WTC11 (cell line): ENCODE measurements at regions not wholly inside any gene's neighbourhood (a gene's known extent, or its start where the extent isn't known, plus 50 kb on each side); places are given as distances from the start of the nearest gene placed in this dataset.

Experiments
- ATAC-seq: fragments of 200-7000 bp; cut with Tn5 transposase; 2 replicates; pipeline ENCODE4 v1.10.0; 2021; ENCODE audit warnings: mild to moderate bottlenecking, moderate library complexity
- CTCF ChIA-PET: fragments of 300-600 bp; sonication (Branson Sonifier 250); formaldehyde crosslinking; loops from one replicate; lab custom pipeline; 2021; ENCODE audit warnings: antibody characterized with exemption; lab: Charles Lee
- POLR2A ChIA-PET: fragments of 350-600 bp; sonication (Branson Sonifier 250); formaldehyde crosslinking; loops from one replicate; lab custom pipeline; 2021; ENCODE audit warnings: antibody characterized with exemption; lab: Charles Lee
- DNase-seq: peaks from one replicate; pipeline ENCODE4 v3.0.0; 2021; ENCODE audit warnings: low spot score
- H3K27ac Mint-ChIP-seq: 2 replicates; pipeline ENCODE4 v1.8.0; 2021; ENCODE audit warnings: mixed read lengths
- H3K27me3 Mint-ChIP-seq: 2 replicates; pipeline ENCODE4 v1.8.0; 2021; ENCODE audit warnings: low read depth, mild to moderate bottlenecking, moderate library complexity, mixed read lengths
- H3K36me3 Mint-ChIP-seq: 2 replicates; pipeline ENCODE4 v1.8.0; 2021; ENCODE audit warnings: mixed read lengths
- H3K4me1 Mint-ChIP-seq: 2 replicates; pipeline ENCODE4 v1.8.0; 2022; ENCODE audit warnings: mixed read lengths
- H3K4me3 Mint-ChIP-seq: 2 replicates; pipeline ENCODE4 v1.8.0; 2021; ENCODE audit warnings: mild to moderate bottlenecking, moderate library complexity, mixed read lengths
- H3K9me3 Mint-ChIP-seq: 2 replicates; pipeline ENCODE4 v1.8.0; 2021; ENCODE audit warnings: mixed read lengths
- AFF4 ChIP-seq: sonication (generic); formaldehyde crosslinking; IDR thresholded peaks from 2 replicates; pipeline ENCODE4 v1.8.1; 2023; ENCODE audit warnings: mild to moderate bottlenecking, missing genetic modification reagents, borderline replicate concordance
- CBFB ChIP-seq: sonication (generic); formaldehyde crosslinking; IDR thresholded peaks from 2 replicates; pipeline ENCODE4 v1.8.1; 2022; ENCODE audit warnings: mild to moderate bottlenecking, low read depth, missing genetic modification reagents
- CREB1 ChIP-seq: sonication (generic); formaldehyde crosslinking; IDR thresholded peaks from 2 replicates; pipeline ENCODE4 v1.8.0; 2023; ENCODE audit warnings: mild to moderate bottlenecking, missing genetic modification reagents
- CREM ChIP-seq: sonication (generic); formaldehyde crosslinking; IDR thresholded peaks from 2 replicates; pipeline ENCODE4 v1.8.1; 2022; ENCODE audit warnings: mild to moderate bottlenecking, missing genetic modification reagents, moderate library complexity
- ERG ChIP-seq: fragments of 250-450 bp; sonication (Bioruptor Pico); IDR thresholded peaks from 2 replicates; pipeline ENCODE4 v1.8.0; 2021; ENCODE audit warnings: mild to moderate bottlenecking
- ETV6 ChIP-seq: sonication (generic); formaldehyde crosslinking; IDR thresholded peaks from 2 replicates; pipeline ENCODE4 v1.8.1; 2022; ENCODE audit warnings: mild to moderate bottlenecking, missing genetic modification reagents
- FOXK1 ChIP-seq: sonication (generic); formaldehyde crosslinking; IDR thresholded peaks from 2 replicates; pipeline ENCODE4 v1.8.0; 2022; ENCODE audit warnings: mild to moderate bottlenecking, moderate library complexity, missing genetic modification reagents
- GRHL2 ChIP-seq: fragments of 250-450 bp; sonication (Bioruptor Pico); IDR thresholded peaks from 2 replicates; pipeline ENCODE4 v1.8.0; 2022; ENCODE audit warnings: mild to moderate bottlenecking, moderate library complexity; ENCODE audit not compliant: insufficient replicate concordance, severe bottlenecking
- MAX ChIP-seq: sonication (generic); formaldehyde crosslinking; IDR thresholded peaks from 2 replicates; pipeline ENCODE4 v1.8.0; 2022; ENCODE audit warnings: mild to moderate bottlenecking, missing genetic modification reagents
- RELA ChIP-seq: sonication (generic); formaldehyde crosslinking; IDR thresholded peaks from 2 replicates; pipeline ENCODE4 v1.8.1; 2022; ENCODE audit warnings: missing genetic modification reagents, mild to moderate bottlenecking, borderline replicate concordance
- TEAD1 ChIP-seq: sonication (generic); formaldehyde crosslinking; IDR thresholded peaks from 2 replicates; pipeline ENCODE4 v1.8.0; 2022; ENCODE audit warnings: mild to moderate bottlenecking, missing genetic modification reagents
- TEAD4 ChIP-seq: sonication (generic); formaldehyde crosslinking; IDR thresholded peaks from 2 replicates; pipeline ENCODE4 v1.8.0; 2022; ENCODE audit warnings: mild to moderate bottlenecking, missing genetic modification reagents
- ZBTB21 ChIP-seq: sonication (generic); formaldehyde crosslinking; IDR thresholded peaks from 2 replicates; pipeline ENCODE4 v1.8.1; 2023; ENCODE audit warnings: mild to moderate bottlenecking, missing genetic modification reagents, borderline replicate concordance
- ZNF232 ChIP-seq: sonication (generic); formaldehyde crosslinking; IDR thresholded peaks from 2 replicates; pipeline ENCODE4 v1.8.0; 2022; ENCODE audit warnings: mild to moderate bottlenecking, missing genetic modification reagents
- ZNF416 ChIP-seq: fragments of 250-450 bp; sonication (Bioruptor Pico); IDR thresholded peaks from 2 replicates; pipeline ENCODE4 v1.9.0; 2021; ENCODE audit warnings: mild to moderate bottlenecking, inconsistent platforms
- ZNF532 ChIP-seq: fragments of 250-450 bp; sonication (Bioruptor Pico); IDR thresholded peaks from 2 replicates; pipeline ENCODE4 v1.9.0; 2021; ENCODE audit warnings: mild to moderate bottlenecking, borderline replicate concordance
- ZNF671 ChIP-seq: fragments of 250-450 bp; sonication (Bioruptor Pico); IDR thresholded peaks from 2 replicates; pipeline ENCODE4 v1.8.0; 2021; ENCODE audit warnings: mild to moderate bottlenecking

- TF ChIP-seq MAX (no peak), ZBTB21 (CRISPR knock-in tag) (no peak)
Observed at GRCh38 chr12:98151105-98151590, 364.2 kb upstream of the TMPO start (continued).

GRCh38 chr12:98151984-98152383 is 363.4 kb upstream of the TMPO start:
- TF ChIP-seq ERG (CRISPR knock-in tag), result no peak
- no peak for TF ChIP-seq ZNF532 (CRISPR knock-in tag)
- TF ChIP-seq AFF4 (CRISPR knock-in tag), result no peak
- no peak for TF ChIP-seq ETV6 (CRISPR knock-in tag)
- no peak for TF ChIP-seq TEAD1 (CRISPR knock-in tag)
- TF ChIP-seq CREB1 (CRISPR knock-in tag), result no peak
- TF ChIP-seq ZBTB21 (CRISPR knock-in tag), result no peak
- no peak for TF ChIP-seq ZNF416
- TF ChIP-seq GRHL2 (CRISPR knock-in tag), result no peak
- no peak for TF ChIP-seq ZNF232 (CRISPR knock-in tag)
- TF ChIP-seq ZNF671, result no peak
- TF ChIP-seq CBFB, result no peak
- no peak for TF ChIP-seq RELA (CRISPR knock-in tag)
- TF ChIP-seq CREM, result no peak
- no peak for TF ChIP-seq TEAD4 (CRISPR knock-in tag)
- no peak for TF ChIP-seq FOXK1 (CRISPR knock-in tag)
- H3K9me3 Mint-ChIP-seq, result no peaks in the 10 kb centered on the region
- H3K27ac Mint-ChIP-seq, result no peak overlapping the region
- ChIA-PET CTCF (no interaction called here), POLR2A (no interaction called here)
- no peaks in the 10 kb centered on the region for H3K36me3 Mint-ChIP-seq
- H3K4me3 Mint-ChIP-seq, result no peak overlapping the region
- DNase-seq, result no peak
- no peaks in the 10 kb centered on the region for H3K27me3 Mint-ChIP-seq
- H3K4me1 Mint-ChIP-seq, result peaks cover 3% of the 10 kb centered on the region
- no peak for ATAC-seq
